Endothelial cell of umbilical vein (primary cell): ENCODE measurements at regions not wholly inside any gene's neighbourhood (a gene's known extent, or its start where the extent isn't known, plus 50 kb on each side); places are given as distances from the start of the nearest gene placed in this dataset.

Experiments used
- BruUV-seq: library from RNA; stranded (reverse); fragments of 400-500 nt; replicated peaks from 2 replicates; lab custom pipeline; 2021; lab: Mats Ljungman, UMichigan
- CTCF ChIA-PET: fragments of 300-600, 350-600 bp; sonication (Branson Sonifier 250); formaldehyde crosslinking; loops from one replicate; lab custom pipeline; 2021; ENCODE audit warnings: antibody characterized with exemption, inconsistent platforms; lab: Charles Lee
- POLR2A ChIA-PET: fragments of 300-600, 350-600 bp; sonication (Branson Sonifier 250); formaldehyde crosslinking; loops from one replicate; lab custom pipeline; 2021; ENCODE audit warnings: antibody characterized with exemption, inconsistent platforms; lab: Charles Lee
- DNase-seq: peaks from one replicate; pipeline ENCODE4 v3.0.0-alpha.2; 2011; ENCODE audit warnings: low read depth, low spot score
- FAIRE-seq: peaks from 2 replicates; lab custom pipeline; 2011; peaks lifted over from hg19 to GRCh38; lab: Jason Lieb, UNC
- H2AFZ ChIP-seq: 2 replicates; pipeline ENCODE4 v1.6.0; 2012; ENCODE audit warnings: low read depth, low read length, control low read depth, inconsistent platforms
- H3K27ac ChIP-seq: 2 replicates; pipeline ENCODE4 v1.5.1; 2011; ENCODE audit warnings: low read depth, mild to moderate bottlenecking, control low read depth, low read length, moderate library complexity; ENCODE audit not compliant: insufficient read depth
- H3K27me3 ChIP-seq, 2 experiments: 2 replicates each; pipeline versions ENCODE4 v1.6.0 to v1.6.1; 2011; ENCODE audit warnings: low read length in 2 of 2, mixed read lengths in 1 of 2; ENCODE audit not compliant: control insufficient read depth in 2 of 2, insufficient read depth in 2 of 2
- H3K36me3 ChIP-seq, 2 experiments: 2 replicates in 1 of 2; 3 replicates in 1 of 2; pipeline ENCODE4 v1.5.1; 2011; ENCODE audit warnings: low read length in 2 of 2, mild to moderate bottlenecking in 1 of 2, moderate library complexity in 1 of 2; ENCODE audit not compliant: control insufficient read depth in 2 of 2, insufficient read depth in 2 of 2; ENCODE audit errors: extremely low read depth in 1 of 2
- H3K4me1 ChIP-seq: 3 replicates; pipeline ENCODE4 v1.5.1; 2011; ENCODE audit warnings: mild to moderate bottlenecking, low read length; ENCODE audit not compliant: control insufficient read depth, insufficient read depth; ENCODE audit errors: extremely low read depth
- H3K4me2 ChIP-seq: 2 replicates; pipeline ENCODE4 v1.6.1; 2011; ENCODE audit warnings: low read length, control low read depth, mixed read lengths; ENCODE audit not compliant: insufficient read depth
- H3K4me3 ChIP-seq, 3 experiments: fragments of 200-600 bp in 1 of 3; sonication (generic), shearing (Covaris generic) in 1 of 3; replicated peaks in 1 of 3; 2 replicates each; pipeline ENCODE4 v1.5.1; 2011 to 2016; ENCODE audit warnings: control low read depth in 3 of 3, low read length in 3 of 3, mild to moderate bottlenecking in 2 of 3, inconsistent platforms in 1 of 3, low read depth in 1 of 3, moderate library complexity in 1 of 3; ENCODE audit not compliant: insufficient read depth in 1 of 3
- H3K79me2 ChIP-seq: 2 replicates; pipeline ENCODE4 v1.6.0; 2012; ENCODE audit warnings: low read length, inconsistent platforms; ENCODE audit not compliant: control insufficient read depth, insufficient read depth
- H3K9ac ChIP-seq: replicated peaks from 2 replicates; pipeline ENCODE3; 2011; ENCODE audit warnings: low read length, control low read depth; ENCODE audit not compliant: insufficient read depth; ENCODE audit errors: extremely low read depth
- H3K9me1 ChIP-seq: replicated peaks from 3 replicates; pipeline ENCODE4 v1.6.0; 2011; ENCODE audit warnings: mild to moderate bottlenecking, low read length; ENCODE audit not compliant: control insufficient read depth, insufficient read depth; ENCODE audit errors: extremely low read depth
- H3K9me3 ChIP-seq: replicated peaks from 2 replicates; pipeline ENCODE4 v1.5.1; 2012; ENCODE audit warnings: low read length, inconsistent platforms; ENCODE audit not compliant: control insufficient read depth, insufficient read depth
- H4K20me1 ChIP-seq: replicated peaks from 2 replicates; pipeline ENCODE3; 2011; ENCODE audit warnings: mild to moderate bottlenecking, low read length; ENCODE audit not compliant: control insufficient read depth, insufficient read depth; ENCODE audit errors: extremely low read depth
- EZH2 ChIP-seq: IDR thresholded peaks from 2 replicates; pipeline ENCODE4 v1.6.1; 2012; ENCODE audit warnings: borderline replicate concordance, low read depth, mild to moderate bottlenecking, moderate library complexity, low read length, inconsistent platforms; ENCODE audit not compliant: severe bottlenecking
- FOS ChIP-seq: IDR thresholded peaks from 2 replicates; pipeline ENCODE4 v1.6.1; 2011; ENCODE audit warnings: mild to moderate bottlenecking, low read length, moderate library complexity, borderline replicate concordance; ENCODE audit not compliant: insufficient read depth
- JUN ChIP-seq: IDR thresholded peaks from 2 replicates; pipeline ENCODE4 v1.6.1; 2011; ENCODE audit warnings: borderline replicate concordance, low read depth; ENCODE audit not compliant: insufficient read length, insufficient read depth
- MYC ChIP-seq: IDR thresholded peaks from one replicate; pipeline ENCODE4 v1.6.1; 2011; ENCODE audit warnings: mild to moderate bottlenecking, low read depth, low read length
- POLR2A ChIP-seq: IDR thresholded peaks from 2 replicates; pipeline ENCODE4 v1.6.1; 2012; ENCODE audit warnings: low read depth, mild to moderate bottlenecking, control low read depth, low read length
- POLR2AphosphoS5 ChIP-seq: IDR thresholded peaks from 2 replicates; pipeline ENCODE4 v1.6.1; 2012; ENCODE audit warnings: low read depth, mild to moderate bottlenecking, control low read depth, low read length, moderate library complexity; ENCODE audit not compliant: insufficient read depth
- dilution Hi-C: fragments of 300-500 bp; cut with MboI; formaldehyde crosslinking; loops from one replicate; pipeline ENCODE4 v1.15.0; 2019; ENCODE audit warnings: low sequenced_read_pairs; ENCODE audit not compliant: extremely low pct_ligation_motif_present
- intact Hi-C: fragments of 100-400 bp; cut with micrococcal nuclease; formaldehyde crosslinking; loops from one replicate; pipeline ENCODE4 v1.10.0; 2022
- TF ChIP-seq, protein P1 (sequence below): IDR thresholded peaks from 2 replicates; pipeline ENCODE4 v1.6.1; 2011; ENCODE audit not compliant: insufficient read depth, insufficient read length

DNA sequence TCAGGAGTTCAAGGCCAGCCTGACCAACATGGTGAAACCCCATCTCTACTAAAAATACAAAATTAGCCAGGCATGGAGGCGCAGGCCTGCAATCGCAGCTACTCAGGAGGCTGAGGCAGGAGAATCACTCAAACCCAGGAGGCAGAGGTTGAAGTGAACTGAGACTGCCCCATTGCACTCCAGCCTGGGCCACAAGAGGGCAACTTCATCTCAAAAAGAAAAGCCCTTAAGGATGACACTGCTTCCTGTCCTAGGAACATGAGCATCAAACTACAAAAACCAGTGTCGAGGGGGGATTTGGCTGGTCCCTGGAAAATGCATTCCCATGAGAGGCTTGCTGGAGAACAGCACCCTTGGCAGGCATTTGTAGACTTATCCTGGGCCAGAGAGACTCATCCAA lies 449.5 kb upstream of the PSMD7 start:
- no peak for TF ChIP-seq MYC
- TF ChIP-seq EZH2: no peak
- no peak for TF ChIP-seq POLR2AphosphoS5
- no peak for TF ChIP-seq POLR2A
- no peak overlapping the region for H3K9ac ChIP-seq
- BruUV-seq: no TSS peak
- no peaks in the 10 kb centered on the region for H4K20me1 ChIP-seq
- dilution Hi-C loops: no loop called here
- no peaks in the 10 kb centered on the region for H3K9me1 ChIP-seq
- H3K79me2 ChIP-seq: no peaks in the 10 kb centered on the region
- no peaks in the 10 kb centered on the region for H3K4me1 ChIP-seq
- no peak overlapping the region for H3K4me2 ChIP-seq
- DNase-seq (no peak), FAIRE-seq (no peak)
- POLR2A ChIA-PET: no interaction called here
- H3K4me3 ChIP-seq: no peak overlapping the region
- CTCF ChIA-PET: no interaction called here
- no peaks in the 10 kb centered on the region for H3K27me3 ChIP-seq
- H3K36me3 ChIP-seq: no peaks in the 10 kb centered on the region
- H2AFZ ChIP-seq: no peak overlapping the region
- intact Hi-C loops: no loop called here
- H3K9me3 ChIP-seq: no peaks in the 10 kb centered on the region
- H3K27ac ChIP-seq: no peak overlapping the region

DNA sequence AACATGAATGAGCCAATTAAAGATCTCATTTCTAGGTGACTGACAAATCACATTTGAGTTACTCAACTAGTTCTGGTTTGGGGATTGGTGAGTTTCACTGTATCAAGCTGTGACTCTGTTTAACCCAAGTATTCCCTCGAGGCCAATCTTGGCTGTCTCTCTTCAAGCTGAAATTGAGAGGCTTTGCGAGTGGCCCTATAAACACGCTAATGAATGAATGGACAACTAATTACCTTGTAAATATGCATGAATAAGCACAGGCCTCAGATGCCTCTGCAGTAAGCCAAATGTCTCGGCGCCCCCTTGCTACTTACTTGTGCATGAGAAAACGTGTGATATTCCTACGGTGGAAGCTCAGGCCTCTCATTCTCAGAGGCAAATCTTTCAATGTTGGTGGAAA lies 450.3 kb upstream of the PSMD7 start:
- H3K9ac ChIP-seq: no peak overlapping the region
- H3K79me2 ChIP-seq: no peaks in the 10 kb centered on the region
- ChIA-PET POLR2A (no interaction called here), CTCF (no interaction called here)
- no peak overlapping the region for H3K27ac ChIP-seq
- no peak overlapping the region for H3K4me2 ChIP-seq
- dilution Hi-C loops: no loop called here
- intact Hi-C loops: no loop called here
- no TSS peak for BruUV-seq
- H3K9me3 ChIP-seq: no peaks in the 10 kb centered on the region
- H3K4me3 ChIP-seq: no peak overlapping the region
- H3K36me3 ChIP-seq: no peaks in the 10 kb centered on the region
- DNase-seq (no peak), FAIRE-seq (no peak)
- no peaks in the 10 kb centered on the region for H3K9me1 ChIP-seq
- no peaks in the 10 kb centered on the region for H4K20me1 ChIP-seq
- no peak for TF ChIP-seq MYC
- TF ChIP-seq, protein P1, sequence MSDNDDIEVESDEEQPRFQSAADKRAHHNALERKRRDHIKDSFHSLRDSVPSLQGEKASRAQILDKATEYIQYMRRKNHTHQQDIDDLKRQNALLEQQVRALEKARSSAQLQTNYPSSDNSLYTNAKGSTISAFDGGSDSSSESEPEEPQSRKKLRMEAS: no peak
- no peak for TF ChIP-seq JUN
- no peak for TF ChIP-seq FOS
- no peak for TF ChIP-seq POLR2AphosphoS5
- H3K27me3 ChIP-seq: no peaks in the 10 kb centered on the region
- H3K4me1 ChIP-seq: no peaks in the 10 kb centered on the region
- H2AFZ ChIP-seq: no peak overlapping the region
